ENCODE measurements at regions not wholly inside any gene's neighbourhood (a gene's known extent, or its start where the extent isn't known, plus 50 kb on each side); places are given as distances from the start of the nearest gene placed in this dataset.
A peak's percentile ranks its signal among the peaks of the same experiment; 100 is the strongest.

DNA sequence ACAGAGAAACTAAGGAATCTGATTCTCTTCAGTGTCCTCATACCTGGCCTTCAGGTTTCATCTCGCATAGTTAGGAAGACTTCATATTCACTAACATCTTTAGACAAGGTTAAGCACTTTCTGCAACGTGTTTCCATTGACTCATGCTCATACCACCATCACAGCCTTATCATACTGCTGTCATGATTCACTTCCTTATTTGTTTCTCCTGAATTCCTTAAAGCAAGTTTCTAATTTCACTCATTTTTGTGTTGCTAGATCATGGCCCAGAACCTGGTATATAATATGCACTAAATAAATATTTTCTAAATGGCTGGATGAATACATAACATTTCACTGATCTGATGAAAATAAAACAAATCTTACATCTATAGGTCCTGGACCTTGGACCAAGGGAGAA lies 472.9 kb downstream of the PRELID2 start:
- DNase-seq = peak; percentile 27 to 81
- Histone ChIP-seq H3K9me3 (ENCODE audit: insufficient read depth, low read depth) (peaks cover 7% of the 10 kb centered on the region; the same call in 1 of the 2 replicates), H3K4me3 (no peak overlapping the region), H3K4me2 (0 out of 2 replicates have a peak overlapping the region, but pooled peaks have one; percentile 3), H3K36me3 (ENCODE audit: low read depth) (no peaks in the 10 kb centered on the region), H3K4me1 (replicated peaks; ENCODE audit: insufficient read depth) (peaks cover 13% of the 10 kb centered on the region), H2AFZ (no peak overlapping the region), H3F3A (ENCODE audit: insufficient read depth, low read depth) (peaks cover 5% of the 10 kb centered on the region; the same call in 1 of the 2 replicates), H3K9me2 (ENCODE audit: insufficient read depth) (no peaks in the 10 kb centered on the region), H3K27me3 (ENCODE audit: insufficient read depth, low read depth) (no peaks in the 10 kb centered on the region), H4K20me1 (ENCODE audit: insufficient read depth) (no peaks in the 10 kb centered on the region), H3K27ac (peak overlapping the region; percentile 75), H3K79me2 (ENCODE audit: low read depth) (no peaks in the 10 kb centered on the region)
- TF ChIP-seq, protein P1, sequence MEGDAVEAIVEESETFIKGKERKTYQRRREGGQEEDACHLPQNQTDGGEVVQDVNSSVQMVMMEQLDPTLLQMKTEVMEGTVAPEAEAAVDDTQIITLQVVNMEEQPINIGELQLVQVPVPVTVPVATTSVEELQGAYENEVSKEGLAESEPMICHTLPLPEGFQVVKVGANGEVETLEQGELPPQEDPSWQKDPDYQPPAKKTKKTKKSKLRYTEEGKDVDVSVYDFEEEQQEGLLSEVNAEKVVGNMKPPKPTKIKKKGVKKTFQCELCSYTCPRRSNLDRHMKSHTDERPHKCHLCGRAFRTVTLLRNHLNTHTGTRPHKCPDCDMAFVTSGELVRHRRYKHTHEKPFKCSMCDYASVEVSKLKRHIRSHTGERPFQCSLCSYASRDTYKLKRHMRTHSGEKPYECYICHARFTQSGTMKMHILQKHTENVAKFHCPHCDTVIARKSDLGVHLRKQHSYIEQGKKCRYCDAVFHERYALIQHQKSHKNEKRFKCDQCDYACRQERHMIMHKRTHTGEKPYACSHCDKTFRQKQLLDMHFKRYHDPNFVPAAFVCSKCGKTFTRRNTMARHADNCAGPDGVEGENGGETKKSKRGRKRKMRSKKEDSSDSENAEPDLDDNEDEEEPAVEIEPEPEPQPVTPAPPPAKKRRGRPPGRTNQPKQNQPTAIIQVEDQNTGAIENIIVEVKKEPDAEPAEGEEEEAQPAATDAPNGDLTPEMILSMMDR (conservative IDR thresholded peaks at IDR 0.05) = no peak
- no peak for TF ChIP-seq EZH2 (IDR thresholded peaks at IDR 0.05; ENCODE audit: low read depth)
- BruUV-seq (replicated peaks) = no TSS peak
- intact Hi-C loops (cut with micrococcal nuclease; ENCODE audit: unreplicated experiment) = no loop called here
- POLR2A ChIA-PET (ENCODE audit: unreplicated experiment) = no interaction called here
- CTCF ChIA-PET = no interaction called here

DNA sequence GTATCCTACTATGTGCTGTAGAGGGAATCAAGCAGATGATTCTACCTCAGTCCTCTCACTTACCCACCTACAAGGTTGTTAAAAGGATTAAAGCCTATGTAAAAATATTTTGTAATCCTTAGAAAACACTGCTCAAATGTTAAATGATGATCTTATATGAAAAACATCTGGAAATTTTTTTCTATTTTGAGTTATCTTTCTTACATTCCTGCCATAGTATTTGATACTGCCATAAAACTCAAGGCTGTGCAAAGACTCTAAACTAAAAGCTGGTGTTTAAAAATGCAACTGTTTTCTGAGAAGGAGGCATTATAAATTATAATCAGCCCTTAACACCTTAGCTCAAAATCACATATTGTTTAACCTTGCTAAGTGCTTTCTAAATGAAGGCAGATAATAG lies 474.2 kb downstream of the PRELID2 start:
- POLR2A ChIA-PET (ENCODE audit: unreplicated experiment) = interaction anchor here (0.6 kb wide), 1 partner anchor 35 kb away, joined by 8 read pairs; no protein-coding TSS in a partner anchor
- H2AFZ ChIP-seq = no peak overlapping the region
- H3K27me3 ChIP-seq (ENCODE audit: insufficient read depth, low read depth) = no peaks in the 10 kb centered on the region
- H3K79me2 ChIP-seq (ENCODE audit: low read depth) = no peaks in the 10 kb centered on the region
- CTCF ChIA-PET = no interaction called here
- no peaks in the 10 kb centered on the region for H3K9me2 ChIP-seq (ENCODE audit: insufficient read depth)
- H3F3A ChIP-seq (ENCODE audit: insufficient read depth, low read depth) = peaks cover 5% of the 10 kb centered on the region; the same call in 1 of the 2 replicates
- H3K9me3 ChIP-seq (ENCODE audit: insufficient read depth, low read depth) = peaks cover 7% of the 10 kb centered on the region; the same call in 1 of the 2 replicates
- intact Hi-C loops (cut with micrococcal nuclease; ENCODE audit: unreplicated experiment) = no loop called here
- BruUV-seq (replicated peaks) = no TSS peak
- no peak overlapping the region for H3K4me2 ChIP-seq
- peaks cover 13% of the 10 kb centered on the region for H3K4me1 ChIP-seq (replicated peaks; ENCODE audit: insufficient read depth)
- TF ChIP-seq, protein P1 (conservative IDR thresholded peaks at IDR 0.05) = no peak
- no peak for TF ChIP-seq EZH2 (IDR thresholded peaks at IDR 0.05; ENCODE audit: low read depth)
- DNase-seq = no peak
- no peaks in the 10 kb centered on the region for H4K20me1 ChIP-seq (ENCODE audit: insufficient read depth)
- no peaks in the 10 kb centered on the region for H3K36me3 ChIP-seq (ENCODE audit: low read depth)
- H3K27ac ChIP-seq = no peak overlapping the region
- no peak overlapping the region for H3K4me3 ChIP-seq

DNA sequence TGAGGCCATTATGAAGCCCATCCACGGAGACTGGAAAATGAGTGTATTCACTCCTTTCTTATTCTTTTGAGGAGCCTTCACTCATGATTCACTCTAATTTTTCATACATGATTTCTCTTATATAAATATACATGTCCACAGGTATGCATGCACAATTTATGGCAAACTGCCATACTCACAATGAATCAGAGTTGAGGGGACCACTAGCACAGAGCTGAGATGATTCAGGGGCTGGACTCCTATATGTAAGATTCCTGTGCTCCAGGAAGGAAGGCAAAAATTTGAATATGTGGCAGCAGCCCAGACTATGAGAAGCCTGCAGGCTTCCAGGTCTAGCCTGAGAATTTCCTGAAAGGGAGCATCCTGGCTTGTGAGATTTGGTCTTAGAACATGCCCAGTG lies 484.6 kb downstream of the PRELID2 start:
- ChIA-PET POLR2A (ENCODE audit: unreplicated experiment) (no interaction called here), CTCF (no interaction called here)
- Histone ChIP-seq H3K27ac (no peak overlapping the region), H3K9me3 (ENCODE audit: insufficient read depth, low read depth) (no peaks in the 10 kb centered on the region), H4K20me1 (ENCODE audit: insufficient read depth) (no peaks in the 10 kb centered on the region), H3F3A (ENCODE audit: insufficient read depth, low read depth) (no peaks in the 10 kb centered on the region), H3K4me2 (no peak overlapping the region), H3K79me2 (ENCODE audit: low read depth) (no peaks in the 10 kb centered on the region), H3K36me3 (ENCODE audit: low read depth) (no peaks in the 10 kb centered on the region), H3K27me3 (ENCODE audit: insufficient read depth, low read depth) (no peaks in the 10 kb centered on the region), H2AFZ (no peak overlapping the region), H3K4me3 (no peak overlapping the region), H3K4me1 (replicated peaks; ENCODE audit: insufficient read depth) (no peaks in the 10 kb centered on the region), H3K9me2 (ENCODE audit: insufficient read depth) (no peaks in the 10 kb centered on the region)
- TF ChIP-seq, protein P1 (conservative IDR thresholded peaks at IDR 0.05) = no peak
- TF ChIP-seq EZH2 (IDR thresholded peaks at IDR 0.05; ENCODE audit: low read depth) = no peak
- intact Hi-C loops (cut with micrococcal nuclease; ENCODE audit: unreplicated experiment) = no loop called here
- no TSS peak for BruUV-seq (replicated peaks)
- no peak for DNase-seq
